ENCODE measurements at regions not wholly inside any gene's neighbourhood (a gene's known extent, or its start where the extent isn't known, plus 50 kb on each side); places are given as distances from the start of the nearest gene placed in this dataset.

GRCh38 chr4:112776535-112776934 is 139.6 kb downstream of the LARP7 start:
- no peak overlapping the region for H3K27ac ChIP-seq (ENCODE audit: low read length)
- Mint-ChIP-seq H3K36me3 (no peaks in the 10 kb centered on the region), H3K4me3 (no peak overlapping the region), H3K27me3 (peaks cover 0 to 4% of the 10 kb centered on the region in 2 donors), H3K9me3 (no peaks in the 10 kb centered on the region), H3K4me1 (no peaks in the 10 kb centered on the region), H3K27ac (no peak overlapping the region)
- H3K4me1 ChIP-seq (ENCODE audit: control insufficient read depth in 1 of 2, extremely low read depth in 1 of 2, insufficient read depth in 2 of 2, low read length in 2 of 2): no peaks in the 10 kb centered on the region
- ChIA-PET POLR2A (interaction anchor here in 1 of 2 donors (0.7 kb wide), 1 partner anchor 9 kb away, joined by 3 read pairs; no protein-coding TSS in a partner anchor), CTCF (interaction anchor here in 1 of 2 donors (1.1 to 1.2 kb wide), 2 partner anchors 8 to 50 kb away, joined by 3 read pairs; no protein-coding TSS in a partner anchor)
- no peak overlapping the region for H3K4me3 ChIP-seq (ENCODE audit: control insufficient read depth in 1 of 2, extremely low read depth in 1 of 2, low read length in 1 of 2)
- no peaks in the 10 kb centered on the region for H3K27me3 ChIP-seq (replicated peaks in 1 of 2; ENCODE audit: control insufficient read depth in 2 of 2, extremely low read depth in 1 of 2, insufficient read depth in 2 of 2, low read length in 1 of 2)
- WGBS (ENCODE audit: insufficient coverage): no CpG with 5 or more reads among the region's 1 CpG
- no peaks in the 10 kb centered on the region for H3K9me3 ChIP-seq
- no peaks in the 10 kb centered on the region for H3K36me3 ChIP-seq (ENCODE audit: control insufficient read depth in 2 of 2, extremely low read depth in 1 of 2, insufficient read depth in 1 of 2, low read length in 1 of 2)
- ATAC-seq (replicated peaks in 1 of 4) (no peak), DNase-seq (no peak)

GRCh38 chr4:112778520-112778919 is 141.6 kb downstream of the LARP7 start:
- Histone ChIP-seq H3K27ac (ENCODE audit: low read length) (no peak overlapping the region), H3K36me3 (ENCODE audit: control insufficient read depth in 2 of 2, extremely low read depth in 1 of 2, insufficient read depth in 1 of 2, low read length in 1 of 2) (no peaks in the 10 kb centered on the region), H3K27me3 (replicated peaks in 1 of 2; ENCODE audit: control insufficient read depth in 2 of 2, extremely low read depth in 1 of 2, insufficient read depth in 2 of 2, low read length in 1 of 2) (peaks cover 0 to 2% of the 10 kb centered on the region in 2 experiments), H3K4me1 (ENCODE audit: control insufficient read depth in 1 of 2, extremely low read depth in 1 of 2, insufficient read depth in 2 of 2, low read length in 2 of 2) (no peaks in the 10 kb centered on the region), H3K9me3 (no peaks in the 10 kb centered on the region), H3K4me3 (ENCODE audit: control insufficient read depth in 1 of 2, extremely low read depth in 1 of 2, low read length in 1 of 2) (no peak overlapping the region)
- POLR2A ChIA-PET: no interaction called here
- Mint-ChIP-seq H3K27me3 (peaks cover 0 to 4% of the 10 kb centered on the region in 2 donors), H3K9me3 (no peaks in the 10 kb centered on the region), H3K4me3 (no peak overlapping the region), H3K4me1 (no peaks in the 10 kb centered on the region), H3K27ac (no peak overlapping the region), H3K36me3 (no peaks in the 10 kb centered on the region)
- WGBS (ENCODE audit: insufficient coverage): 90% methylated on average over 2 of the region's 7 CpGs
- no peak for ATAC-seq (replicated peaks in 1 of 4)
- no peak for DNase-seq
- CTCF ChIA-PET: no interaction called here

DNA sequence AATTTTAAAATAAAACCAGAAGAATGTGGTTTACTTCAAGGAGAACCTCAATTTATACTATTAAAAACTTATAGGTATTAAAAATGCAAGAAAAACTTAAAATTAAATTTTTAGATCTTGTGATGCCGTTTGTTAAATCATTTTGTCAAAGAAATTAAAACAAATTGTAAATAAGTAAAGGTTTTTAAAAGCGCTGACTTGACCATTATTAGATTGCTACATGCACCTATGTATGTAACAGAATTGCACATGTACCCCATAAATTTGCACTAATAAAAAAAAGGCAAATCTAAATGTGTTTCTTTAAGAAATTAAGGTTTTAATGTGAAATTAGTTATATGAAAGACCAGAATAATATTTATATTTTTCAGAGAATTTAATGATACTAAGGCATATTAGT is 156.1 kb downstream of the LARP7 start:
- no CpG with 5 or more reads among the region's 2 CpGs for WGBS (ENCODE audit: insufficient coverage)
- no peak overlapping the region for H3K4me3 ChIP-seq (ENCODE audit: control insufficient read depth in 1 of 2, extremely low read depth in 1 of 2, low read length in 1 of 2)
- DNase-seq (no peak), ATAC-seq (replicated peaks in 1 of 4) (no peak)
- H3K27me3 Mint-ChIP-seq: peaks cover 0 to 13% of the 10 kb centered on the region in 2 donors
- H3K27ac ChIP-seq (ENCODE audit: low read length): no peak overlapping the region
- no peaks in the 10 kb centered on the region for H3K36me3 Mint-ChIP-seq
- H3K27me3 ChIP-seq (replicated peaks in 1 of 2; ENCODE audit: control insufficient read depth in 2 of 2, extremely low read depth in 1 of 2, insufficient read depth in 2 of 2, low read length in 1 of 2): peaks cover 2% of the 10 kb centered on the region in 2 experiments
- no peak overlapping the region for H3K4me3 Mint-ChIP-seq
- no peak overlapping the region for H3K27ac Mint-ChIP-seq
- H3K36me3 ChIP-seq (ENCODE audit: control insufficient read depth in 2 of 2, extremely low read depth in 1 of 2, insufficient read depth in 1 of 2, low read length in 1 of 2): no peaks in the 10 kb centered on the region
- H3K9me3 Mint-ChIP-seq: no peaks in the 10 kb centered on the region
- no peaks in the 10 kb centered on the region for H3K4me1 Mint-ChIP-seq
- ChIA-PET POLR2A (interaction anchor here in 1 of 2 donors (0.6 kb wide), 1 partner anchor 1669 kb away, joined by 6 read pairs; no protein-coding TSS in a partner anchor), CTCF (interaction anchor here in 1 of 2 donors (0.6 kb wide), 1 partner anchor 244 kb away, joined by 3 read pairs; no protein-coding TSS in a partner anchor)
- no peaks in the 10 kb centered on the region for H3K9me3 ChIP-seq
- H3K4me1 ChIP-seq (ENCODE audit: control insufficient read depth in 1 of 2, extremely low read depth in 1 of 2, insufficient read depth in 2 of 2, low read length in 2 of 2): no peaks in the 10 kb centered on the region

GRCh38 chr4:112800001-112800400 is 163.1 kb downstream of the LARP7 start:
- no peak for ATAC-seq (replicated peaks in 1 of 4)
- Mint-ChIP-seq H3K9me3 (no peaks in the 10 kb centered on the region), H3K36me3 (no peaks in the 10 kb centered on the region), H3K4me1 (no peaks in the 10 kb centered on the region), H3K4me3 (no peak overlapping the region), H3K27me3 (peaks cover 6 to 10% of the 10 kb centered on the region in 2 donors), H3K27ac (no peak overlapping the region)
- no peaks in the 10 kb centered on the region for H3K4me1 ChIP-seq (ENCODE audit: control insufficient read depth in 1 of 2, extremely low read depth in 1 of 2, insufficient read depth in 2 of 2, low read length in 2 of 2)
- POLR2A ChIA-PET: no interaction called here
- no peak for DNase-seq
- no peak overlapping the region for H3K27ac ChIP-seq (ENCODE audit: low read length)
- H3K4me3 ChIP-seq (ENCODE audit: control insufficient read depth in 1 of 2, extremely low read depth in 1 of 2, low read length in 1 of 2): no peak overlapping the region
- no peaks in the 10 kb centered on the region for H3K27me3 ChIP-seq (replicated peaks in 1 of 2; ENCODE audit: control insufficient read depth in 2 of 2, extremely low read depth in 1 of 2, insufficient read depth in 2 of 2, low read length in 1 of 2)
- no peaks in the 10 kb centered on the region for H3K36me3 ChIP-seq (ENCODE audit: control insufficient read depth in 2 of 2, extremely low read depth in 1 of 2, insufficient read depth in 1 of 2, low read length in 1 of 2)
- 100% methylated on average over 1 of the region's 5 CpGs for WGBS (ENCODE audit: insufficient coverage)
- no peaks in the 10 kb centered on the region for H3K9me3 ChIP-seq
- CTCF ChIA-PET: no interaction called here

- ATAC-seq (replicated peaks in 1 of 4): no peak
- Histone ChIP-seq H3K9me3 (no peaks in the 10 kb centered on the region), H3K4me1 (ENCODE audit: control insufficient read depth in 1 of 2, extremely low read depth in 1 of 2, insufficient read depth in 2 of 2, low read length in 2 of 2) (no peaks in the 10 kb centered on the region), H3K27ac (ENCODE audit: low read length) (no peak overlapping the region), H3K27me3 (replicated peaks in 1 of 2; ENCODE audit: control insufficient read depth in 2 of 2, extremely low read depth in 1 of 2, insufficient read depth in 2 of 2, low read length in 1 of 2) (no peaks in the 10 kb centered on the region), H3K36me3 (ENCODE audit: control insufficient read depth in 2 of 2, extremely low read depth in 1 of 2, insufficient read depth in 1 of 2, low read length in 1 of 2) (no peaks in the 10 kb centered on the region), H3K4me3 (ENCODE audit: control insufficient read depth in 1 of 2, extremely low read depth in 1 of 2, low read length in 1 of 2) (no peak overlapping the region)
- CTCF ChIA-PET: no interaction called here
- Mint-ChIP-seq H3K36me3 (no peaks in the 10 kb centered on the region), H3K27ac (no peak overlapping the region), H3K4me1 (no peaks in the 10 kb centered on the region), H3K9me3 (no peaks in the 10 kb centered on the region), H3K4me3 (no peak overlapping the region), H3K27me3 (peaks cover 6 to 11% of the 10 kb centered on the region in 2 donors)
- POLR2A ChIA-PET: no interaction called here
- no peak for DNase-seq
Measured at GRCh38 chr4:112801341-112801740, 164.4 kb downstream of the LARP7 start.

DNA sequence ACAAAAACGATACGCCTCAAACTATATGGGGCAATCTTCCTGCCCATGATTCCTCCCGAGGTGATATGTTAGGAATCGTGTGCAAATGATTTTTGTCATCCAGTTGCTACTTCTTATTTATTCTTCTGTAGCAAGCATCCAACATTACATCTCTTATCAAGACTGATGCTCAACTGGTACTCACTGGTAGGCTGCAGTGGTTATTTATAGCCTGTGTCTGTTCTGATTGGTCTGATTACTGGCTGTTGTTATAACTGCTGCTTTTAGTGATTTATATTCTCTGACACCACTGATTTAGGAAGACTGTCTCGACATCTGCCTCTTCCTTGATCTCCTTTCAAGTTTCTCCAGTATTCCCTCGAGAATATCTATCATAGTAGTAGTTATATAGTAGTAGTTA is 165.8 kb downstream of the LARP7 start:
- ChIA-PET POLR2A (no interaction called here), CTCF (no interaction called here)

DNA sequence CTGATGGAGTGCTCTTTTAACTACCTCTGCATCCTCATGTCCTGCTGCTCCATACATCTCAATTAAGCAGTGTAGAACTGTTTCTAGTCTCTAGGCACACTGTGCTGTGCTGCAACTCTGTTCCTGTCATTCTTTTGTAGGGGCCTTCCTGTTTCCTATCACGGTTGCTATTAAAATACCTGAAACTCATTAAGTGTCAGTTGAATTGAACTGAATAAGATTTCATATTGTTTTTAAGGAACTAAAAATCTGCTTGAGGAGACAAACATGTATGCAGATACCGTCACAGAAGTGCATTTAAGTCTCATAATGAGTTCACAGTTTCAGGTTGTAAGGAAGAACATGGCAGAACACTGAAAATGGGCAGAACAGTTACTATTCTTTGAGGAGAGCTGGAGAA is 170.1 kb downstream of the LARP7 start:
- Mint-ChIP-seq H3K9me3 (no peaks in the 10 kb centered on the region), H3K27me3 (peaks cover 0 to 3% of the 10 kb centered on the region in 2 donors), H3K27ac (no peak overlapping the region), H3K4me1 (no peaks in the 10 kb centered on the region), H3K4me3 (no peak overlapping the region), H3K36me3 (no peaks in the 10 kb centered on the region)
- Histone ChIP-seq H3K9me3 (no peaks in the 10 kb centered on the region), H3K27me3 (replicated peaks in 1 of 2; ENCODE audit: control insufficient read depth in 2 of 2, extremely low read depth in 1 of 2, insufficient read depth in 2 of 2, low read length in 1 of 2) (no peaks in the 10 kb centered on the region), H3K36me3 (ENCODE audit: control insufficient read depth in 2 of 2, extremely low read depth in 1 of 2, insufficient read depth in 1 of 2, low read length in 1 of 2) (no peaks in the 10 kb centered on the region), H3K4me1 (ENCODE audit: control insufficient read depth in 1 of 2, extremely low read depth in 1 of 2, insufficient read depth in 2 of 2, low read length in 2 of 2) (no peaks in the 10 kb centered on the region), H3K27ac (ENCODE audit: low read length) (no peak overlapping the region), H3K4me3 (ENCODE audit: control insufficient read depth in 1 of 2, extremely low read depth in 1 of 2, low read length in 1 of 2) (no peak overlapping the region)
- CTCF ChIA-PET: no interaction called here
- 86% methylated on average over 2 of the region's 2 CpGs for WGBS (ENCODE audit: insufficient coverage)
- no peak for ATAC-seq (replicated peaks in 1 of 4)
- POLR2A ChIA-PET: no interaction called here
- no peak for DNase-seq

More for the DNA sequence above, 165.8 kb downstream of the LARP7 start:
- Histone ChIP-seq H3K9me3 (no peaks in the 10 kb centered on the region), H3K4me3 (ENCODE audit: control insufficient read depth in 1 of 2, extremely low read depth in 1 of 2, low read length in 1 of 2) (no peak overlapping the region), H3K36me3 (ENCODE audit: control insufficient read depth in 2 of 2, extremely low read depth in 1 of 2, insufficient read depth in 1 of 2, low read length in 1 of 2) (no peaks in the 10 kb centered on the region), H3K4me1 (ENCODE audit: control insufficient read depth in 1 of 2, extremely low read depth in 1 of 2, insufficient read depth in 2 of 2, low read length in 2 of 2) (no peaks in the 10 kb centered on the region), H3K27ac (ENCODE audit: low read length) (no peak overlapping the region), H3K27me3 (replicated peaks in 1 of 2; ENCODE audit: control insufficient read depth in 2 of 2, extremely low read depth in 1 of 2, insufficient read depth in 2 of 2, low read length in 1 of 2) (no peaks in the 10 kb centered on the region)
- no peak for ATAC-seq (replicated peaks in 1 of 4)
- H3K27ac Mint-ChIP-seq: no peak overlapping the region
- no peak overlapping the region for H3K4me3 Mint-ChIP-seq
- no peaks in the 10 kb centered on the region for H3K36me3 Mint-ChIP-seq
- WGBS (ENCODE audit: insufficient coverage): no CpG with 5 or more reads among the region's 6 CpGs
- no peaks in the 10 kb centered on the region for H3K9me3 Mint-ChIP-seq
- H3K4me1 Mint-ChIP-seq: no peaks in the 10 kb centered on the region
- peaks cover 6 to 11% of the 10 kb centered on the region in 2 donors for H3K27me3 Mint-ChIP-seq
- no peak for DNase-seq
